ENCODE measurements at regions not wholly inside any gene's neighbourhood (a gene's known extent, or its start where the extent isn't known, plus 50 kb on each side); places are given as distances from the start of the nearest gene placed in this dataset.

- no peak for TF ChIP-seq CTCF (IDR thresholded peaks at IDR 0.05)
- H3K36me3 ChIP-seq = no peaks in the 10 kb centered on the region
- intact Hi-C loops (cut with DNase I) = no loop called here
- ATAC-seq (no peak), DNase-seq (peak in 1 of 2 donors; percentile 3)
- H3K27ac ChIP-seq = no peak overlapping the region
- no peak overlapping the region for H3K4me3 ChIP-seq
- 61 to 63% methylated on average over 29 of the region's 29 CpGs for WGBS, 2 donors
- H3K27me3 ChIP-seq = peaks cover 0 to 72% (median 56%) of the 10 kb centered on the region in 7 donors
- H3K9me3 ChIP-seq = no peaks in the 10 kb centered on the region
- no peaks in the 10 kb centered on the region for H3K4me1 ChIP-seq
These were observed 62.9 kb upstream of the TTC34 start for GRCh38 chr1:2864203-2864905.

GRCh38 chr1:2865000-2865399 lies 63.5 kb upstream of the TTC34 start:
- H3K4me3 ChIP-seq = no peak overlapping the region
- no peaks in the 10 kb centered on the region for H3K4me1 ChIP-seq
- intact Hi-C loops (cut with DNase I) = no loop called here
- H3K27ac ChIP-seq = no peak overlapping the region
- peaks cover 0 to 76% (median 56%) of the 10 kb centered on the region in 7 donors for H3K27me3 ChIP-seq
- 78 to 85% methylated on average over 9 of the region's 9 CpGs for WGBS, 2 donors
- DNase-seq = peak in 1 of 2 donors; percentile 5
- no peak for ATAC-seq
- peaks cover 0 to 2% (median 0%) of the 10 kb centered on the region in 11 donors for H3K9me3 ChIP-seq
- TF ChIP-seq CTCF (IDR thresholded peaks at IDR 0.05) = no peak
- no peaks in the 10 kb centered on the region for H3K36me3 ChIP-seq

GRCh38 chr1:2865571-2866421 lies 64.3 kb upstream of the TTC34 start:
- intact Hi-C loops (cut with DNase I) = no loop called here
- H3K4me3 ChIP-seq = no peak overlapping the region
- H3K36me3 ChIP-seq = no peaks in the 10 kb centered on the region
- H3K27ac ChIP-seq = no peak overlapping the region
- H3K9me3 ChIP-seq = peaks cover 0 to 10% (median 3%) of the 10 kb centered on the region in 11 donors
- peaks cover 0 to 76% (median 56%) of the 10 kb centered on the region in 7 donors for H3K27me3 ChIP-seq
- WGBS, 2 donors = 61 to 71% methylated on average over 28 of the region's 28 CpGs
- no peak for ATAC-seq
- no peaks in the 10 kb centered on the region for H3K4me1 ChIP-seq
- DNase-seq = peak in 1 of 2 donors; percentile 6
- no peak for TF ChIP-seq CTCF (IDR thresholded peaks at IDR 0.05)

DNA sequence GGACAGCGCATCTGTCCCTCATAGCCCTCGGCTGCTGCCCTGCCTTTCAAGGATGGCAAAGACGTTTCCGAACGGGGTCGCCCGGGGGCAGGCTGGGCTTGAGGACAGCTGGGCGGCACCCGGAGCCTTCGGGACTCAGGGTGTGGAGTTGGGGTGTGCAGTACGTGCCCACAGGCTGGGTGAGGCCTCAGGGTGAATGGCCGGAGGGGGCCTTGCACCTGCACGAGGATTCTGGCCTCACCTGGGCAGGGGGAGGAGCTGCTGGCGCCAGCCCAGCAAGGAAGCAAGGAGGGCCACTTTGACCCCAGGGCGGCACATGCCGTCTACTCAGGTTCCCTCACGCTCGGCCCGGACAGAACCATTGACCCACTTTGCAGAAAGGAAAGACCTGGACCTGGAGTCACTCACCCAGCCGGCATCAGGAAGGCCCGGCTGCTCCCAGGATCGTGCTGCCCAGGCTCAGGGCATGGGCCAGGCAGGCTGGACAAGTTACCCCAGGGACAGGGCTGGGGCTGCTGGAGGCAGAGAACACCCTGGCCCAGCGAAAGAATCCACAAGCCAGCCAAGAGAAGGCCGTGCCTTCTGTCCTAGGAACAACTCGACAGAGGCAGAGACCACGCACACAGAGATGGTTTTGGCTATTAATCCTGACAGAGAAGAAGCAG lies 65.1 kb upstream of the TTC34 start:
- TF ChIP-seq CTCF (IDR thresholded peaks at IDR 0.05) = no peak
- peaks cover 0 to 18% (median 10%) of the 10 kb centered on the region in 11 donors for H3K9me3 ChIP-seq
- H3K36me3 ChIP-seq = no peaks in the 10 kb centered on the region
- H3K4me3 ChIP-seq = no peak overlapping the region
- DNase-seq (peak in 1 of 2 donors; percentile 4), ATAC-seq (no peak)
- H3K4me1 ChIP-seq = no peaks in the 10 kb centered on the region
- intact Hi-C loops (cut with DNase I) = no loop called here
- peaks cover 0 to 72% (median 56%) of the 10 kb centered on the region in 7 donors for H3K27me3 ChIP-seq
- 76 to 78% methylated on average over 26 of the region's 26 CpGs for WGBS, 2 donors
- no peak overlapping the region for H3K27ac ChIP-seq
